Naive B cell (primary cell): ENCODE measurements at regions not wholly inside any gene's neighbourhood (a gene's known extent, or its start where the extent isn't known, plus 50 kb on each side); places are given as distances from the start of the nearest gene placed in this dataset.
"Not testable (repeated sequence)": the region's sequence is repeated elsewhere in the genome, so short reads cannot be mapped to it uniquely, and the experiment has no call there.

ENCODE experiments used
- ATAC-seq, 2 donors: fragments of 150-1000 bp; cut with Tn5 transposase; 2 replicates each; pipeline ENCODE4 v1.10.0; 2021; ENCODE audit warnings: low read depth in 2 of 2, mild to moderate bottlenecking in 2 of 2, moderate library complexity in 2 of 2
- DNase-seq: peaks from one replicate; pipeline ENCODE4 v3.0.0; 2022
- H3K27ac Mint-ChIP-seq, 6 donors: one replicate each; pipeline ENCODE4 v1.8.0; 2020 to 2022; ENCODE audit warnings: mild to moderate bottlenecking in 6 of 6, mixed read lengths in 6 of 6, moderate library complexity in 5 of 6, inconsistent platforms in 2 of 6
- H3K27me3 Mint-ChIP-seq, 3 donors: one replicate each; pipeline ENCODE4 v1.8.0; 2021 to 2022; ENCODE audit warnings: mixed read lengths in 3 of 3, mild to moderate bottlenecking in 1 of 3
- H3K36me3 Mint-ChIP-seq, 2 donors: one replicate each; pipeline ENCODE4 v1.8.0; 2020 to 2022; ENCODE audit warnings: mixed read lengths in 2 of 2, inconsistent platforms in 1 of 2, mild to moderate bottlenecking in 1 of 2
- H3K4me1 Mint-ChIP-seq, 3 donors: one replicate each; pipeline ENCODE4 v1.8.0; 2020 to 2022; ENCODE audit warnings: mixed read lengths in 3 of 3, inconsistent platforms in 1 of 3, mild to moderate bottlenecking in 1 of 3, moderate library complexity in 1 of 3
- H3K4me3 Mint-ChIP-seq, 8 donors: one replicate each; pipeline ENCODE4 v1.8.0; 2020 to 2022; ENCODE audit warnings: mild to moderate bottlenecking in 8 of 8, mixed read lengths in 8 of 8, moderate library complexity in 8 of 8, inconsistent platforms in 2 of 8
- H3K9me3 Mint-ChIP-seq, 7 donors: one replicate each; pipeline ENCODE4 v1.8.0; 2020 to 2022; ENCODE audit warnings: mixed read lengths in 7 of 7, mild to moderate bottlenecking in 5 of 7, inconsistent platforms in 2 of 7, moderate library complexity in 1 of 7

DNA sequence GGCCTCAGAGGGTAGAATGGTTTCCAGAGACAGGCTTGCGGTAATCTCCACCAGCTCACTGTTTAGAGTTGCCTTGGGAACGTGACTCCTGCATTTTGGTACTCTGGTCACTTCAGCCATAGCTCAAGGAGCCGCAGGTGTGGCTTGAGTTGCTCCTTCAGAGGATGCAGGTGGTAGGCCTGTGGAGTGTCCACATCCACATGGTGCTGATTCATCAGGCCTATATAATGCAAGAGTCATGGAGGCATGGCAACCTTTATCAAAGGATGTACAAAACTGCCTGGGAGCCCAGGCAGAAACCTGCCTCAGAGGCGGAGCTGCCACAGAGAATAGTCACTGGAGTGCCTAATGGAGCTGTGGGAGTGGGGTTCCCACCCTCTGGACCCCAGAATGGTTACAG is 114.2 kb downstream of the ANXA1 start:
- ATAC-seq = no peak
- Mint-ChIP-seq H3K9me3 (peaks cover 0 to 1% (median 0%) of the 10 kb centered on the region in 7 donors), H3K27me3 (peaks cover 0 to 5% (median 0%) of the 10 kb centered on the region in 3 donors), H3K4me1 (no peaks in the 10 kb centered on the region), H3K27ac (no peak overlapping the region), H3K4me3 (no peak overlapping the region), H3K36me3 (no peaks in the 10 kb centered on the region)
- DNase-seq = no peak

DNA sequence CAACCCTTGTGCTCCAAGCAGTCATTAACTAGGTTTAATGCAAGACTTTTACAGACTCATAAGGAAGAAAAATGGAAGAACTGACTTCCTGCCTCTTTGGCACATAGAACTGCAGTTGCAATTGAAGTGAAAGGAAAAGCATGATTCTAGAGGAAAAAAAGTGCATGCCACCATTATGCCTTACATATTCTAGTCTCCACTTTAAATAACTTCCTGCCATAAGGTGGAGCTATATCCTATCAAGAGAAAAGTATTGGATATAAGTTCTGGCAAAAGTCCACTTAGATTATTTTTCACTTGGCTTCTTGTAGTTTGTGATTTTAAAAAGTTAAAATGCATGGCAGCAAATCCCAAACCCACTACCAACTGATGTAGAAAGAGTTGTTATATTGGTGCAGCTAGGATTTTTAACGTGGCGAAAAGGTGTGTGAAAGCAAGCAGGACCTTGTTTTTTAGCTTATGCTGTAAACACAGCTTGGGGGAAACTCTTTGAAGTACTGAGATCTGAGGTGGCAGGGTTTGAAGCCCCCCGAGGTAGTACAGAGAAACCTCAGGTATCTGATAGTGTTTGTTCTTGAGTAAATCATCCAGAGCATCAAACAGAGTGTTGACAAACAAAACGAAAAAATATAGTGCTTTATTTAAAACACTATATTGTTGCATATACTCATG is 117.9 kb downstream of the ANXA1 start:
- ATAC-seq = no peak
- DNase-seq = no peak
- peaks cover 0 to 5% (median 0%) of the 10 kb centered on the region in 3 donors for H3K27me3 Mint-ChIP-seq
- H3K4me3 Mint-ChIP-seq = no peak overlapping the region
- H3K9me3 Mint-ChIP-seq = peaks cover 0 to 1% (median 0%) of the 10 kb centered on the region in 7 donors
- no peaks in the 10 kb centered on the region for H3K36me3 Mint-ChIP-seq
- H3K4me1 Mint-ChIP-seq = no peaks in the 10 kb centered on the region
- no peak overlapping the region for H3K27ac Mint-ChIP-seq

DNA sequence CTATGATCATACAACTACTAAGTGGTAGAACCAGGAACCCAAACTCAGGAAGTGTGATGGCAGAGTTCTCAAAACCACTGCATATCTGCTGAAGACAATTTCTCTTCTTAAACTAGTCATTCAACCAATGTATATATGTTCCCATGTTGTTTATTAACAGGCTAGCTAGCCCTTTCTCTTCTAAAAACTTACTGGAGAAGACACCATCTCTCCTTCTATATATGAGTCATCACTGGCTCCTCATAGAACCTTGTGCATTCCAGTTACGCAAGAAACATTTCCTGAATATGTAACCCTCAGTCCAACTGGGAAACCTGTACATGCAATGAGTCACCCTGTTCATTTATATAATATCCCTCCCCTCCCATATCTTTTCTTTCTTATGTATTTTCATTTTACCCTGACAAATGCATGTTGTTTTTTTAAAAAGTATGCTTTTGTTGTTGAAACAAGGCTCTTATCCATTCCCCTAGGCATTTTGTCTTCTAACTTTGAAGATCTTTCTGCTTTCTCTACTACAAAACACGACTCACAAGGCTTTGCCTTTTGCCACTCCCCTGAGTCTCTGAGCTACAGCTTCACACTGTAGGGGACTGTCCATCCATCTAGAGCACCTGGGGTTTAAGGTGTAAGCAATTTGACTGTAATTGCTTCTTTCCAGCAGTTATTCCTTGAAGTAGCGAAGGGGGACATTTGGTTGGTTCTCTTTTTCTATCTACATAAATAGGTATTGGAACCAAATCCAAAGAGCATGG is 119.5 kb downstream of the ANXA1 start:
- H3K27ac Mint-ChIP-seq = no peak overlapping the region
- DNase-seq (no peak), ATAC-seq (no peak)
- no peaks in the 10 kb centered on the region for H3K9me3 Mint-ChIP-seq
- no peak overlapping the region for H3K4me3 Mint-ChIP-seq
- no peaks in the 10 kb centered on the region for H3K36me3 Mint-ChIP-seq
- no peaks in the 10 kb centered on the region for H3K4me1 Mint-ChIP-seq
- H3K27me3 Mint-ChIP-seq = no peaks in the 10 kb centered on the region

DNA sequence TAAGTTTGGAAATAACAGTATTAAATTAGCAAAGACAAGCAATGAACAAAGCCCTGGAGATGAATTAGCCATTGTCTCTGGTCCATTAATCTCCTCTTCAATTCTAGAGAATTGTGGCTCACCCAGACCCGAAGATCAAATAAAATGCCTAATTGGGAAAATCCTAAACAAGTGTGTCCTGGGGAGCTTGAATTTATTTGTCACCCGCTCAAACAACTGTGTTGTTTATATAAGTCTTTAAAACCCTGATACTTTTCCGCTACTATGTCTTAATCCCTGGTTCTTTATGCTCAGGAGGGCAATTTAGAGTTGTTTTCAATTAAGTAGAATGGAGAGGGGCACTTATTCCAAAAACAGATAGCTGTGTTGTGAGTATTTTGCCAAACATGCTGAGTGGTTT is 128.4 kb downstream of the ANXA1 start:
- H3K9me3 Mint-ChIP-seq = peaks cover 0 to 6% (median 0%) of the 10 kb centered on the region in 7 donors
- no peak overlapping the region for H3K27ac Mint-ChIP-seq
- H3K27me3 Mint-ChIP-seq = no peaks in the 10 kb centered on the region
- no peaks in the 10 kb centered on the region for H3K4me1 Mint-ChIP-seq
- no peaks in the 10 kb centered on the region for H3K36me3 Mint-ChIP-seq
- DNase-seq = no peak
- ATAC-seq = no peak
- H3K4me3 Mint-ChIP-seq = no peak overlapping the region

DNA sequence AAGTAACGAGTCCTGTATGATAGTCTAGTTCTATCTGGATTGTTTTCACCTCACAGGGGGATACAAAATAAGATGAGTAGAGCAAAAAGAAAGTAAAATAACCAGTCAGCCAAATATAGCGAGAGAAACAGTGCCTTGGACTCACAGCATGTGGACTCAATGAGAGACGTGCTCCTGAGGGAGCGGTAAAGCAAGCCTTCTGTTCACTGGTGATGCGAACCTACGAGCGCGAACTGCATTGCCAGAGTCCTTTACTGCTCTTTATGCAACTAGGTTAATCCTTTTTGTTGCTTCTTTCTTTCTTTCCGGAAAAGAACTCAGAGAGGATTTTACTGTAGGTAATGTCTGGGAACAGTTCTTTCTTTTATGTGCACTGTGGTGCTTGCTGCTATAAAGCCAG is 132.7 kb downstream of the ANXA1 start:
- Mint-ChIP-seq H3K4me1 (no peaks in the 10 kb centered on the region), H3K27me3 (no peaks in the 10 kb centered on the region), H3K36me3 (no peaks in the 10 kb centered on the region), H3K9me3 (peaks cover 0 to 6% (median 0%) of the 10 kb centered on the region in 7 donors), H3K4me3 (no peak overlapping the region), H3K27ac (no peak overlapping the region)
- ATAC-seq (no peak), DNase-seq (no peak)

DNA sequence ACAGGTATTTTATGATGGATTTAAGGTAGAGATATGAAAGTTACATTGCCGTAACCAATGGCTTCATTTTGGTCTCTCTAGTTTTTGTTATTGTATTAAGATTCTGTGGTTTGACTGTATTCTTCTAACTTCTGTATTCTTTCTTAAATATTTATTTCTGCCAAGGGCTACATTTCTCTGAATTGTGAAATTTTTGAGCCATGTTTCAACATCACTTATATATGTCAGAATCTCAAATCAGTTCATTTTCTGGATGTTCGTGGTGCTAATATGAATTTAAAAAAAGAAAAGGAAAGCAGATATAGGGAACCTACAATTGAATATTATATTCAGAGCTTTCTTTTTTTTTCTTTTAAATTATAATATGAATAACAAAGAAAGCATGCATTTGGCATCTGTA is 142.7 kb downstream of the ANXA1 start:
- Mint-ChIP-seq H3K4me3 (no peak overlapping the region), H3K27me3 (peaks cover 0 to 6% (median 0%) of the 10 kb centered on the region in 3 donors), H3K4me1 (no peaks in the 10 kb centered on the region), H3K27ac (no peak overlapping the region), H3K9me3 (peaks cover 0 to 8% (median 2%) of the 10 kb centered on the region in 7 donors), H3K36me3 (no peaks in the 10 kb centered on the region)
- DNase-seq (no peak), ATAC-seq (no peak)

DNA sequence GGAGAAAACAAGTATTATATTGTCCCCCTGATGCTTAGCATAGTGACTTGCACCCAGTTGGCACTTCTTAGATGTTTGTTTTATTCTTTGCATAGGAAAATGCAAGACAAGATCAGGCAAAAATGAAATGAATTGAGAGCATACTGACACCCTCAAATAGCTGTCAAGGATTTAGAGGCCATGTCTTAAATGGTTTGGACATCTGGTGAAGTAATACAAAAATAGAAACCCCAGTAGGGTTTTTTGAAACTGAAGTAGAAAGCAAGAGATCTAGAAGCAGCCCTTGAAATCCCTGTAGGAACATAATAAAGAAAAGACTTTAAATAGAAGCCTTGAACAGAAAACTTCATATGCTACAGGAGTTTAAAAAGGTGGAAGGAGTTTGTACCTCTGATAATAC is 174.3 kb downstream of the ANXA1 start:
- no peaks in the 10 kb centered on the region for H3K36me3 Mint-ChIP-seq
- no peaks in the 10 kb centered on the region for H3K27me3 Mint-ChIP-seq
- no peak overlapping the region for H3K4me3 Mint-ChIP-seq
- ATAC-seq (no peak), DNase-seq (no peak)
- H3K4me1 Mint-ChIP-seq = no peaks in the 10 kb centered on the region
- no peak overlapping the region for H3K27ac Mint-ChIP-seq
- H3K9me3 Mint-ChIP-seq = peaks cover 0 to 4% (median 2%) of the 10 kb centered on the region in 7 donors

DNA sequence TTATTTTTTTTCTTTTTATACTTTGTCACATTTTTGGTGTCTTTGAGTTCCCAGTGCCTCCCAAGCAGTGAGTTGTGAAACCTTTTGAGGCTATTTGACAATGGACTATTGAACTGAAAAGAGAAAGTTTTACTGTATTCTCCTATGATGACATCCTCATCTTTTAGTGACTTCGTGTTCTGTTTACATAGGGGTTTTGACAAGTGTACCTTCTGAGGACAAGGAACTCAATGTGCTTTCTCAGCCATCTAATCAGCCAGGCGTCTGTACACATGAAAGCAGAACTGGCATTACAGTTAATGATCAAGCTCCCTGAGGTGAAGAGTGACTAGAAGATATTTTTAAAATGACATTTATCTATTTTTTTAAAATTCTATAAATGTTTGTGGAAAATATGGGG is 175.5 kb downstream of the ANXA1 start:
- Mint-ChIP-seq H3K9me3 (peaks cover 0 to 4% (median 2%) of the 10 kb centered on the region in 7 donors), H3K4me3 (no peak overlapping the region), H3K27ac (no peak overlapping the region), H3K27me3 (no peaks in the 10 kb centered on the region), H3K4me1 (no peaks in the 10 kb centered on the region), H3K36me3 (no peaks in the 10 kb centered on the region)
- ATAC-seq (no peak), DNase-seq (no peak)

DNA sequence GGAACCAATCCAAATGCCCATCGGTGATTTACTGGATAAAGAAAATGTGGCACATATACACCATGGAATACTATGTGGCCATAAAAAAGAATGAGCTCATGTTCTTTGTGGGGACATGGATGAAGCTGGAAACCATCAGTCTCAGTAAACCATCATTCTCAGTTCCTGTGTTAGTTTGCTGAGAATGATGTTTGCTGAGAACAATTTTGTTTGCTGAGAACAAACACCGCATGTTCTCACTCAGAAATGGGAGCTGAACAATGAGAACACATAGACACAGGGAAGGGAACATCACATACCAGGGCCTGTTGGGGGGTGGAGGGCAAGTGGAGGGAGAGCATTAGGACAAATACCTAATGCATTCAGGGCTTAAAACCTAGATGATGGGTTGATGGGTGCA is 185.5 kb downstream of the ANXA1 start:
- not testable (repeated sequence) for ATAC-seq, DNase-seq, H3K4me1 Mint-ChIP-seq, H3K9me3 Mint-ChIP-seq, H3K36me3 Mint-ChIP-seq, H3K27ac Mint-ChIP-seq, H3K27me3 Mint-ChIP-seq, H3K4me3 Mint-ChIP-seq

DNA sequence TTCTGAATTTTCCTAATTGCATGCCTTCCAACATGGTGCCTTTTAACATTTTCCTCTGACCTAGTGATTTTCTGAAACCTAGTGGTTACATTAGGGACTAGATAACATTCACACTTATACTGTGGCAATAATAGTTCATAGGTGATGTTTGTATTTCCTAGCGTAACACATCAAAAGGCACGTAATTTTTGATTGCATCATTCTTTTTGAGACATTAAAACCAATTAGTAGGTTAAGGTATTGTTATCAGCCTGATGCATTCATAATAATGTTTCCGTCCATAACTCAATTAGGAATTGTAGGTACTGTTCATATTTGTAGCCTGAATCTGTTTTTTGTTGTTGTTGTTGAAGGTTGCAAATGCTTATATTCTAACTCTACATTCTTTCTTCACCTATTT is 192.4 kb downstream of the ANXA1 start:
- Mint-ChIP-seq H3K4me1 (no peaks in the 10 kb centered on the region), H3K27ac (no peak overlapping the region), H3K9me3 (peaks cover 0 to 3% (median 0%) of the 10 kb centered on the region in 7 donors), H3K4me3 (no peak overlapping the region), H3K36me3 (no peaks in the 10 kb centered on the region), H3K27me3 (no peaks in the 10 kb centered on the region)
- ATAC-seq (no peak), DNase-seq (no peak)

DNA sequence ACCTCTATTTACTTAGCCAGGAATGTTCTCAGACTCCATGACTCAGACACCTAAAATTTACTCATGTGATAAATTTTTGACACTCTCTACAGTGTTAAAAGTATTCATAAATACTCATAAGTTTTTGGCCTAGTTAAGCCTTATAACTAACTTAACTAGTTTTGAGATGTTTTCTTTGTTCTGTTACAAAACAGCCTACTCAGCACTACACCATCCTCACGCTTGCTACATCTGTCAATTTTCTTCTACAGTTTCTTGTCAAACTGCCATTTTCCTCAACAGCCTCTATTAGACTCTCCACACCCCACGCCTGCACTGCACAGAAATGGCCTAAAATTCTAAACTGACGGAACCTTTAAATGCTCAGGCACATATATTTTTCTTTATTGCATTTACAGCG is 195.5 kb downstream of the ANXA1 start:
- no peaks in the 10 kb centered on the region for H3K4me1 Mint-ChIP-seq
- H3K4me3 Mint-ChIP-seq = no peak overlapping the region

DNA sequence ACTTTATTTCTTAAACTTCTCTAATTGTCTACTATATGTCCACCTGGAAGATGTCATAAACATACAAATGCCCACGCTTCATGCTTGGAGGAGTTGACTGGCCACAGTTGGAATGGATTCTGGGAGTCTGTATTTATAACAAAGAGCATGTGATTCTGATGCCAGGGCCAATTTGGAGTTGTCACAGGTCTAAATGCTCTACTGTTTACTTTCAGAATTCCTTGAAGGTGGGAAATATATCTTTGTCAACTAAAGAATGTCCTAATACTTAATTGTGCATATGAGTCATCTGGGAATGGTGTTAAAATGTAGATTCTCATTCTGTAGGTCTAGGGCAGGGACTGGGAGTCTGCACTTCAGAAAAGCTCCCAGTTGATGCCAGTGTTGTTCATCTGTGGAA is 196.1 kb downstream of the ANXA1 start:
- H3K27me3 Mint-ChIP-seq = no peaks in the 10 kb centered on the region
- peaks cover 0 to 3% (median 0%) of the 10 kb centered on the region in 7 donors for H3K9me3 Mint-ChIP-seq
- H3K4me3 Mint-ChIP-seq = no peak overlapping the region
- no peak for ATAC-seq
- no peaks in the 10 kb centered on the region for H3K4me1 Mint-ChIP-seq
- no peak overlapping the region for H3K27ac Mint-ChIP-seq
- DNase-seq = no peak
- no peaks in the 10 kb centered on the region for H3K36me3 Mint-ChIP-seq

More for the DNA sequence above, 195.5 kb downstream of the ANXA1 start:
- no peak for DNase-seq
- Mint-ChIP-seq H3K9me3 (peaks cover 0 to 3% (median 0%) of the 10 kb centered on the region in 7 donors), H3K36me3 (no peaks in the 10 kb centered on the region), H3K27me3 (no peaks in the 10 kb centered on the region), H3K27ac (no peak overlapping the region)
- ATAC-seq = no peak

DNA sequence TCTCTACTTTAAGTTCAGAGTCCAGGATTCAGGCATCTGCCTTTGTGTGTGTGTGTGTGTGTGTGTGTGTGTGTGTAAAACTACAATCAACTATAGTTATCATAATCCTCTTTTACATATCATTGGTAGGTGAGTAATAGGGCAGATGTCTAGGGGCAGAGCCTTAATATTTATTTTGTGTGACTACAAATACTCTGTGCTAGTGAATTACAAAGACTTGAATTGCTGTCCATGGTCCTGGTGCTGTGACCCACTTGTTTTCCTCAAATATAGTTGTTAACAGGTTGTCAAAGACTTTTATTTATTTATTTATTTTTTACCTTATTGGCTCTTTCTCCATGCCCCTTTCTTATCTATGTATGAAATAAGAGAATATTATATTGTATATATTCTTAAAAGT is 196.8 kb downstream of the ANXA1 start:
- ATAC-seq = no peak
- no peak overlapping the region for H3K27ac Mint-ChIP-seq
- H3K4me1 Mint-ChIP-seq = no peaks in the 10 kb centered on the region
- H3K27me3 Mint-ChIP-seq = no peaks in the 10 kb centered on the region
- no peak for DNase-seq
- no peak overlapping the region for H3K4me3 Mint-ChIP-seq
- H3K9me3 Mint-ChIP-seq = peaks cover 0 to 3% (median 0%) of the 10 kb centered on the region in 7 donors
- H3K36me3 Mint-ChIP-seq = no peaks in the 10 kb centered on the region

DNA sequence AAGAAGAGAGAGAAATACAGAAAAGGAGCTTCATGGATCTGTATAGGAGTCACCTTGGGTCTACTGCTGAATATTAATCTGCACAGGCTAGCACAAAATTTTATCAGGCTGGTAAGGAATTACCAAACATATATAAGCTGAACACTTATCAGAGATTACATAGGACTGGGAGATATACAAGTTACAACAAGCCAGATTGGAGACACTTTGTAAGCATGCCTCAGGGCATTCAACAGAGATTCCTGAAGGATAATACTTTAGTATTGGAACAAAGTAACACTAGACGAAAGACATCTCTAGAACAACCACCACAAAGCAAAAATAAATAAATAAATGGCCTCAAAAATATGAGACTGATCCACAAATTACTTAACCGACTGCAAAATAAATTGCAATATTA is 197.8 kb downstream of the ANXA1 start:
- Mint-ChIP-seq H3K4me3 (no peak overlapping the region), H3K36me3 (no peaks in the 10 kb centered on the region), H3K27me3 (no peaks in the 10 kb centered on the region), H3K4me1 (no peaks in the 10 kb centered on the region), H3K9me3 (peaks cover 0 to 3% (median 0%) of the 10 kb centered on the region in 7 donors), H3K27ac (no peak overlapping the region)
- ATAC-seq = no peak
- no peak for DNase-seq
